GM21423 (cell line): ENCODE measurements at regions not wholly inside any gene's neighbourhood (a gene's known extent, or its start where the extent isn't known, plus 50 kb on each side); places are given as distances from the start of the nearest gene placed in this dataset.
"Not testable (repeated sequence)": the region's sequence is repeated elsewhere in the genome, so short reads cannot be mapped to it uniquely, and the experiment has no call there.

Experiments used
- ATAC-seq: cut with Tn5 transposase; IDR thresholded peaks from one replicate; pipeline ENCODE4 v1.9.1; 2021; ENCODE audit warnings: mild to moderate bottlenecking, moderate library complexity; ENCODE audit not compliant: unreplicated experiment

GRCh38 chr7:120041798-120042197, 231.2 kb upstream of the KCND2 start:
- no peak for ATAC-seq

GRCh38 chr7:120043250-120043649, 229.7 kb upstream of the KCND2 start:
- ATAC-seq, result no peak

GRCh38 chr7:120052884-120053382, 220.0 kb upstream of the KCND2 start:
- no peak for ATAC-seq

- no peak for ATAC-seq
Measured at GRCh38 chr7:120053390-120053961, 219.5 kb upstream of the KCND2 start.

- ATAC-seq, result no peak
Measured at GRCh38 chr7:120054376-120055100, 218.4 kb upstream of the KCND2 start.

GRCh38 chr7:120055300-120055699, 217.7 kb upstream of the KCND2 start:
- no peak for ATAC-seq

- no peak for ATAC-seq
Measured at GRCh38 chr7:120056227-120056626, 216.7 kb upstream of the KCND2 start.

- ATAC-seq, result no peak
Measured at GRCh38 chr7:120059641-120060040, 213.3 kb upstream of the KCND2 start.

GRCh38 chr7:120060281-120060680, 212.7 kb upstream of the KCND2 start:
- ATAC-seq, result no peak

GRCh38 chr7:120060875-120061274, 212.1 kb upstream of the KCND2 start:
- ATAC-seq, result no peak

- no peak for ATAC-seq
Measured at GRCh38 chr7:120064565-120064964, 208.4 kb upstream of the KCND2 start.

- not testable (repeated sequence) for ATAC-seq
Measured at GRCh38 chr7:120066898-120067297, 206.1 kb upstream of the KCND2 start.

GRCh38 chr7:120070201-120070600, 202.8 kb upstream of the KCND2 start:
- no peak for ATAC-seq

GRCh38 chr7:120077777-120078176, 195.2 kb upstream of the KCND2 start:
- no peak for ATAC-seq

GRCh38 chr7:120079022-120079421, 194.0 kb upstream of the KCND2 start:
- no peak for ATAC-seq

GRCh38 chr7:120079704-120080103, 193.3 kb upstream of the KCND2 start:
- ATAC-seq, result no peak

- not testable (repeated sequence) for ATAC-seq
Measured at GRCh38 chr7:120086468-120086867, 186.5 kb upstream of the KCND2 start.

GRCh38 chr7:120089968-120090367, 183.0 kb upstream of the KCND2 start:
- no peak for ATAC-seq

- ATAC-seq, result no peak
Measured at GRCh38 chr7:120091807-120092206, 181.2 kb upstream of the KCND2 start.

- no peak for ATAC-seq
Measured at GRCh38 chr7:120097020-120097419, 176.0 kb upstream of the KCND2 start.

- ATAC-seq, result no peak
Measured at GRCh38 chr7:120097774-120098173, 175.2 kb upstream of the KCND2 start.

GRCh38 chr7:120108376-120108775, 164.6 kb upstream of the KCND2 start:
- ATAC-seq, result no peak

GRCh38 chr7:120110169-120110568, 162.8 kb upstream of the KCND2 start:
- ATAC-seq, result no peak
